NCI-H1105 treated with DMSO at 0.1 percent for 48 hours (cell line): ENCODE measurements at regions not wholly inside any gene's neighbourhood (a gene's known extent, or its start where the extent isn't known, plus 50 kb on each side); places are given as distances from the start of the nearest gene placed in this dataset.
"Not testable (repeated sequence)": the region's sequence is repeated elsewhere in the genome, so short reads cannot be mapped to it uniquely, and the experiment has no call there.

Experiments used
- DNase-seq: peaks from one replicate; lab custom pipeline; 2025; lab: John Stamatoyannopoulos, UW

- no peak for DNase-seq
Observed at GRCh38 chr5:40347981-40348725, 331.6 kb upstream of the PTGER4 start.

GRCh38 chr5:40346901-40347300 lies 332.8 kb upstream of the PTGER4 start:
- DNase-seq, result no peak

GRCh38 chr5:40338434-40338833 lies 341.3 kb upstream of the PTGER4 start:
- not testable (repeated sequence) for DNase-seq

GRCh38 chr5:40334242-40334635 lies 345.5 kb upstream of the PTGER4 start:
- no peak for DNase-seq

- no peak for DNase-seq
Observed at GRCh38 chr5:40333459-40334241, 346.1 kb upstream of the PTGER4 start.

- no peak for DNase-seq
Observed at GRCh38 chr5:40332970-40333369, 346.7 kb upstream of the PTGER4 start.

- no peak for DNase-seq
Observed at GRCh38 chr5:40331616-40332015, 348.1 kb upstream of the PTGER4 start.

GRCh38 chr5:40321514-40321913 lies 358.2 kb upstream of the PTGER4 start:
- no peak for DNase-seq

GRCh38 chr5:40318395-40318794 lies 361.3 kb upstream of the PTGER4 start:
- DNase-seq, result no peak

GRCh38 chr5:40317023-40317422 lies 362.7 kb upstream of the PTGER4 start:
- no peak for DNase-seq

- DNase-seq, result no peak
Observed at GRCh38 chr5:40315126-40315525, 364.6 kb upstream of the PTGER4 start.

- no peak for DNase-seq
Observed at GRCh38 chr5:40314275-40314674, 365.4 kb upstream of the PTGER4 start.

GRCh38 chr5:40312205-40312604 lies 367.5 kb upstream of the PTGER4 start:
- DNase-seq, result no peak

- DNase-seq, result no peak
Observed at GRCh38 chr5:40309851-40310250, 369.9 kb upstream of the PTGER4 start.

GRCh38 chr5:40308867-40309266 lies 370.8 kb upstream of the PTGER4 start:
- DNase-seq, result no peak

GRCh38 chr5:40307920-40308319 lies 371.8 kb upstream of the PTGER4 start:
- no peak for DNase-seq

- no peak for DNase-seq
Observed at GRCh38 chr5:40306869-40307487, 372.7 kb upstream of the PTGER4 start.

GRCh38 chr5:40292006-40292405 lies 387.7 kb upstream of the PTGER4 start:
- DNase-seq, result no peak

GRCh38 chr5:40291338-40291737 lies 388.4 kb upstream of the PTGER4 start:
- DNase-seq, result no peak

GRCh38 chr5:40288800-40289485 lies 390.8 kb upstream of the PTGER4 start:
- DNase-seq, result no peak

- no peak for DNase-seq
Observed at GRCh38 chr5:40284863-40285262, 394.9 kb upstream of the PTGER4 start.

GRCh38 chr5:40278881-40279280 lies 400.8 kb upstream of the PTGER4 start:
- no peak for DNase-seq
